Body of pancreas (tissue), 4 donors: ENCODE measurements at regions not wholly inside any gene's neighbourhood (a gene's known extent, or its start where the extent isn't known, plus 50 kb on each side); places are given as distances from the start of the nearest gene placed in this dataset.

Experiments
- ATAC-seq: fragments of 150-250 bp; one replicate; pipeline ENCODE4 v1.9.1; 2016
- DNase-seq, 4 donors: peaks; one replicate each; pipeline ENCODE4 v3.0.0-alpha.2; 2019
- H3K27ac ChIP-seq, 4 donors: fragments of 200-600 bp; sonication (generic); 1 replicate in 3 of 4; 2 replicates in 1 of 4; pipeline versions ENCODE4 v1.5.1 to v1.6.1; 2016 to 2019; ENCODE audit warnings: mild to moderate bottlenecking in 1 of 4, mixed read lengths in 1 of 4, moderate library complexity in 1 of 4
- H3K27me3 ChIP-seq, 2 donors: fragments of 200-600 bp; sonication (generic); one replicate each; pipeline ENCODE4 v1.6.0; 2016; ENCODE audit warnings: mild to moderate bottlenecking in 1 of 2
- H3K36me3 ChIP-seq, 2 donors: fragments of 200-600 bp; sonication (generic); replicated peaks in 1 of 2; 2 replicates each; pipeline ENCODE4 v1.5.1; 2016; ENCODE audit warnings: low read depth in 2 of 2; ENCODE audit not compliant: insufficient read depth in 1 of 2
- H3K4me1 ChIP-seq: fragments of 200-600 bp; sonication (generic); one replicate; pipeline ENCODE4 v1.6.0; 2016
- H3K4me3 ChIP-seq, 2 donors: fragments of 200-600 bp; sonication (generic); 1 replicate in 1 of 2; 2 replicates in 1 of 2; pipeline ENCODE4 v1.5.1; 2016 to 2019
- H3K9me3 ChIP-seq, 3 donors: fragments of 200-600 bp; sonication (generic); 1 replicate in 2 of 3; 2 replicates in 1 of 3; pipeline ENCODE4 v1.5.1; 2016
- POLR2A ChIP-seq, 3 donors: fragments of 450-650 bp; IDR thresholded peaks; one replicate each; pipeline ENCODE4 v1.6.1; 2016; ENCODE audit warnings: antibody characterized with exemption in 3 of 3, mild to moderate bottlenecking in 2 of 3
- WGBS, 2 donors: methylation state at CpG; one replicate each; pipeline ENCODE4 v1.1.5; 2017; 5-methylcytosine and 5-hydroxymethylcytosine counted together
- intact Hi-C: fragments of 100-400 bp; cut with DNase I; formaldehyde crosslinking; loops from one replicate; pipeline ENCODE4 v1.15.1; 2023
- TF ChIP-seq, protein P1 (sequence below), 7 experiments: fragments of 450-650 bp in 4 of 7; fragments of 200-600 bp in 3 of 7; sonication (generic) in 3 of 7; IDR thresholded peaks; one replicate each; pipeline ENCODE4 v1.5.1; 2016 to 2019; ENCODE audit warnings: antibody characterized with exemption in 7 of 7

DNA sequence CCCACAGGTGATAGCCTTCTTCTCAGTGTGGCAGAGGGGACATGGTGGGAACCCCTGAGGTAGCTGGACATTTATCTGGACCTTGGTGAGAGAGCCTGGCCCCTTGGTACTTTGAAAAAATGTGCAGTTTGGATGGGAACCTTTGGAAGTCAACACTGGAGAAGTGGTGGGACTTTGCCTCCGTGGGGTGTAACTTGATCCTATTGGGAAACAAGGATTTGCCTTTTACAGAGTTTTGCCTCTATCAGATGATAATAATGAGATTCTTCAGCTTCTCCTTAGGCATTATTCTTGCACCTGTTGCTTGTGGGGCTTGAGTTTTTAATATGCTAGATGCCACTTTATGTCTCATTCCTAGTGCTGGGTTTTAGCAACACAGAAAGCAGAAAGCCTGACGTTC lies 99.0 kb downstream of the ERCC5 start:
- no peaks in the 10 kb centered on the region for H3K36me3 ChIP-seq
- intact Hi-C loops: no loop called here
- H3K27ac ChIP-seq: no peak overlapping the region

GRCh38 chr13:102940770-102941169 lies 94.9 kb downstream of the ERCC5 start:
- intact Hi-C loops: no loop called here
- no peaks in the 10 kb centered on the region for H3K27me3 ChIP-seq
- H3K9me3 ChIP-seq: no peaks in the 10 kb centered on the region
- WGBS, 2 donors: 56 to 58% methylated on average over 1 of the region's 1 CpG
- H3K4me3 ChIP-seq: no peak overlapping the region
- H3K4me1 ChIP-seq: no peaks in the 10 kb centered on the region
- DNase-seq (no peak), ATAC-seq (no peak)
- H3K27ac ChIP-seq: no peak overlapping the region
- TF ChIP-seq, protein P1, sequence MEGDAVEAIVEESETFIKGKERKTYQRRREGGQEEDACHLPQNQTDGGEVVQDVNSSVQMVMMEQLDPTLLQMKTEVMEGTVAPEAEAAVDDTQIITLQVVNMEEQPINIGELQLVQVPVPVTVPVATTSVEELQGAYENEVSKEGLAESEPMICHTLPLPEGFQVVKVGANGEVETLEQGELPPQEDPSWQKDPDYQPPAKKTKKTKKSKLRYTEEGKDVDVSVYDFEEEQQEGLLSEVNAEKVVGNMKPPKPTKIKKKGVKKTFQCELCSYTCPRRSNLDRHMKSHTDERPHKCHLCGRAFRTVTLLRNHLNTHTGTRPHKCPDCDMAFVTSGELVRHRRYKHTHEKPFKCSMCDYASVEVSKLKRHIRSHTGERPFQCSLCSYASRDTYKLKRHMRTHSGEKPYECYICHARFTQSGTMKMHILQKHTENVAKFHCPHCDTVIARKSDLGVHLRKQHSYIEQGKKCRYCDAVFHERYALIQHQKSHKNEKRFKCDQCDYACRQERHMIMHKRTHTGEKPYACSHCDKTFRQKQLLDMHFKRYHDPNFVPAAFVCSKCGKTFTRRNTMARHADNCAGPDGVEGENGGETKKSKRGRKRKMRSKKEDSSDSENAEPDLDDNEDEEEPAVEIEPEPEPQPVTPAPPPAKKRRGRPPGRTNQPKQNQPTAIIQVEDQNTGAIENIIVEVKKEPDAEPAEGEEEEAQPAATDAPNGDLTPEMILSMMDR (IDR thresholded peaks at IDR 0.05): no peak
- TF ChIP-seq POLR2A (IDR thresholded peaks at IDR 0.05): no peak
- H3K36me3 ChIP-seq: no peaks in the 10 kb centered on the region

More for the DNA sequence above, 99.0 kb downstream of the ERCC5 start:
- H3K27me3 ChIP-seq: no peaks in the 10 kb centered on the region
- no peak for ATAC-seq
- DNase-seq: no peak
- no peak for TF ChIP-seq POLR2A (IDR thresholded peaks at IDR 0.05)
- TF ChIP-seq, protein P1 (IDR thresholded peaks at IDR 0.05): no peak
- 47 to 57% methylated on average over 2 of the region's 2 CpGs for WGBS, 2 donors
- H3K4me3 ChIP-seq: no peak overlapping the region
- no peaks in the 10 kb centered on the region for H3K9me3 ChIP-seq
- H3K4me1 ChIP-seq: no peaks in the 10 kb centered on the region

GRCh38 chr13:102940143-102940542 lies 94.3 kb downstream of the ERCC5 start:
- Histone ChIP-seq H3K4me3 (no peak overlapping the region), H3K9me3 (no peaks in the 10 kb centered on the region), H3K36me3 (no peaks in the 10 kb centered on the region), H3K4me1 (no peaks in the 10 kb centered on the region), H3K27ac (no peak overlapping the region), H3K27me3 (no peaks in the 10 kb centered on the region)
- TF ChIP-seq POLR2A (IDR thresholded peaks at IDR 0.05): no peak
- TF ChIP-seq, protein P1 (IDR thresholded peaks at IDR 0.05): no peak
- WGBS, 2 donors: 53 to 77% methylated on average over 5 of the region's 5 CpGs
- intact Hi-C loops: no loop called here
- no peak for ATAC-seq
- no peak for DNase-seq

GRCh38 chr13:102935896-102936321 lies 90.1 kb downstream of the ERCC5 start:
- Histone ChIP-seq H3K27me3 (no peaks in the 10 kb centered on the region), H3K4me1 (no peaks in the 10 kb centered on the region), H3K4me3 (no peak overlapping the region), H3K36me3 (no peaks in the 10 kb centered on the region), H3K9me3 (no peaks in the 10 kb centered on the region), H3K27ac (no peak overlapping the region)
- 36 to 39% methylated on average over 2 of the region's 2 CpGs for WGBS, 2 donors
- intact Hi-C loops: no loop called here
- no peak for TF ChIP-seq POLR2A (IDR thresholded peaks at IDR 0.05)
- TF ChIP-seq, protein P1 (IDR thresholded peaks at IDR 0.05): no peak
- ATAC-seq (no peak), DNase-seq (no peak)

- DNase-seq (no peak), ATAC-seq (no peak)
- Histone ChIP-seq H3K36me3 (no peaks in the 10 kb centered on the region), H3K9me3 (no peaks in the 10 kb centered on the region), H3K4me1 (no peaks in the 10 kb centered on the region), H3K27me3 (no peaks in the 10 kb centered on the region), H3K27ac (no peak overlapping the region), H3K4me3 (no peak overlapping the region)
- 71 to 77% methylated on average over 3 of the region's 3 CpGs for WGBS, 2 donors
- intact Hi-C loops: no loop called here
- TF ChIP-seq, protein P1 (IDR thresholded peaks at IDR 0.05): no peak
- TF ChIP-seq POLR2A (IDR thresholded peaks at IDR 0.05): no peak
Measured at GRCh38 chr13:102933523-102933922, 87.7 kb downstream of the ERCC5 start.
